Omental fat pad (tissue), 3 donors: ENCODE measurements at regions not wholly inside any gene's neighbourhood (a gene's known extent, or its start where the extent isn't known, plus 50 kb on each side); places are given as distances from the start of the nearest gene placed in this dataset.

ENCODE experiments used
- ATAC-seq: fragments of 150-250 bp; one replicate; pipeline ENCODE4 v1.9.1; 2016; ENCODE audit warnings: mild to moderate bottlenecking, moderate library complexity; ENCODE audit not compliant: low FRiP score
- DNase-seq: peaks from one replicate; pipeline ENCODE4 v3.0.0-alpha.2; 2019; ENCODE audit warnings: low spot score
- CTCF ChIP-seq, 3 donors: fragments of 450-650 bp; IDR thresholded peaks; one replicate each; pipeline ENCODE4 v1.5.1; 2016 to 2017; ENCODE audit warnings: antibody characterized with exemption in 3 of 3, mild to moderate bottlenecking in 3 of 3, moderate library complexity in 2 of 3

- DNase-seq (no peak), ATAC-seq (no peak)
- no peak for TF ChIP-seq CTCF (IDR thresholded peaks at IDR 0.05)
Observed at GRCh38 chr5:74370168-74370567, 270.4 kb downstream of the ENC1 start.

GRCh38 chr5:74369173-74369572, 271.4 kb downstream of the ENC1 start:
- TF ChIP-seq CTCF (IDR thresholded peaks at IDR 0.05), result no peak
- no peak for ATAC-seq
- no peak for DNase-seq

- no peak for TF ChIP-seq CTCF (IDR thresholded peaks at IDR 0.05)
- ATAC-seq (no peak), DNase-seq (no peak)
Observed at GRCh38 chr5:74367934-74368333, 272.6 kb downstream of the ENC1 start.

- DNase-seq (no peak), ATAC-seq (no peak)
- no peak for TF ChIP-seq CTCF (IDR thresholded peaks at IDR 0.05)
Observed at GRCh38 chr5:74367241-74367733, 273.2 kb downstream of the ENC1 start.

GRCh38 chr5:74365723-74366122, 274.8 kb downstream of the ENC1 start:
- ATAC-seq, result no peak
- TF ChIP-seq CTCF (IDR thresholded peaks at IDR 0.05), result no peak
- no peak for DNase-seq

GRCh38 chr5:74364507-74364906, 276.0 kb downstream of the ENC1 start:
- DNase-seq, result no peak
- TF ChIP-seq CTCF (IDR thresholded peaks at IDR 0.05), result no peak
- no peak for ATAC-seq

GRCh38 chr5:74363603-74364205, 276.8 kb downstream of the ENC1 start:
- DNase-seq (no peak), ATAC-seq (no peak)
- TF ChIP-seq CTCF (IDR thresholded peaks at IDR 0.05), result no peak
